Thymus (tissue), 11 donors: ENCODE measurements at regions not wholly inside any gene's neighbourhood (a gene's known extent, or its start where the extent isn't known, plus 50 kb on each side); places are given as distances from the start of the nearest gene placed in this dataset.

Source experiments
- DNase-seq, 9 donors: peaks; one replicate each; pipeline ENCODE4 v3.0.0-alpha.2; 2013; ENCODE audit warnings: low spot score in 9 of 9, low read depth in 6 of 9, missing footprints in 1 of 9
- H3K27ac ChIP-seq, 2 donors: one replicate each; pipeline ENCODE4 v1.5.1; 2013; ENCODE audit warnings: control low read depth in 1 of 2, low read depth in 1 of 2, low read length in 1 of 2, mild to moderate bottlenecking in 1 of 2, moderate library complexity in 1 of 2
- H3K27me3 ChIP-seq, 2 donors: one replicate each; pipeline ENCODE4 v1.5.1; 2013; ENCODE audit warnings: low read length in 1 of 2; ENCODE audit not compliant: control insufficient read depth in 2 of 2, insufficient read depth in 1 of 2
- H3K36me3 ChIP-seq, 2 donors: one replicate each; pipeline ENCODE4 v1.5.1; 2013; ENCODE audit warnings: low read length in 1 of 2, mild to moderate bottlenecking in 1 of 2, moderate library complexity in 1 of 2; ENCODE audit not compliant: control insufficient read depth in 2 of 2, insufficient read depth in 2 of 2
- H3K4me1 ChIP-seq, 2 donors: one replicate each; pipeline ENCODE4 v1.5.1; 2013; ENCODE audit warnings: low read length in 2 of 2; ENCODE audit not compliant: control insufficient read depth in 2 of 2, insufficient read depth in 2 of 2
- H3K4me3 ChIP-seq, 2 donors: one replicate each; pipeline ENCODE4 v1.5.1; 2013; ENCODE audit warnings: low read length in 2 of 2, control low read depth in 1 of 2, mild to moderate bottlenecking in 1 of 2
- H3K9me3 ChIP-seq, 2 donors: one replicate each; pipeline ENCODE4 v1.5.1; 2013; ENCODE audit warnings: low read length in 1 of 2, mild to moderate bottlenecking in 1 of 2; ENCODE audit not compliant: control insufficient read depth in 2 of 2, insufficient read depth in 1 of 2
- WGBS: extraction: QIAGEN DNeasy Blood & Tissue Kit; methylation state at CpG from one replicate; pipeline ENCODE4 v1.1.7; 2013; 5-methylcytosine and 5-hydroxymethylcytosine counted together
- donor health status: healthy.

- H3K4me3 ChIP-seq, result no peak overlapping the region
- no peaks in the 10 kb centered on the region for H3K27me3 ChIP-seq
- H3K4me1 ChIP-seq, result no peaks in the 10 kb centered on the region
- no peak for DNase-seq
- H3K36me3 ChIP-seq, result no peaks in the 10 kb centered on the region
- H3K27ac ChIP-seq, result no peak overlapping the region
- H3K9me3 ChIP-seq, result no peaks in the 10 kb centered on the region
Observed at GRCh38 chr9:28808042-28808441, 1234.8 kb upstream of the C9orf72 start.

- H3K4me3 ChIP-seq, result no peak overlapping the region
- no peaks in the 10 kb centered on the region for H3K27me3 ChIP-seq
- DNase-seq, result no peak
Observed at GRCh38 chr9:28810388-28811075, 1237.3 kb upstream of the C9orf72 start.

GRCh38 chr9:28820741-28821140, 1247.5 kb upstream of the C9orf72 start:
- DNase-seq, result no peak
- WGBS, result 36% methylated on average over 2 of the region's 2 CpGs
- Histone ChIP-seq H3K9me3 (no peaks in the 10 kb centered on the region), H3K4me1 (no peaks in the 10 kb centered on the region), H3K27me3 (no peaks in the 10 kb centered on the region), H3K4me3 (no peak overlapping the region), H3K36me3 (no peaks in the 10 kb centered on the region), H3K27ac (no peak overlapping the region)

More at GRCh38 chr9:28810388-28811075, 1237.3 kb upstream of the C9orf72 start:
- 70% methylated on average over 1 of the region's 1 CpG for WGBS
- no peaks in the 10 kb centered on the region for H3K4me1 ChIP-seq
- H3K9me3 ChIP-seq, result no peaks in the 10 kb centered on the region
- H3K27ac ChIP-seq, result no peak overlapping the region
- H3K36me3 ChIP-seq, result no peaks in the 10 kb centered on the region

- no peaks in the 10 kb centered on the region for H3K27me3 ChIP-seq
- H3K27ac ChIP-seq, result no peak overlapping the region
- no peak for DNase-seq
- H3K4me3 ChIP-seq, result no peak overlapping the region
- H3K9me3 ChIP-seq, result no peaks in the 10 kb centered on the region
- no peaks in the 10 kb centered on the region for H3K4me1 ChIP-seq
- H3K36me3 ChIP-seq, result no peaks in the 10 kb centered on the region
- 73% methylated on average over 2 of the region's 2 CpGs for WGBS
Observed at GRCh38 chr9:28821240-28821639, 1248.0 kb upstream of the C9orf72 start.

- Histone ChIP-seq H3K4me1 (no peaks in the 10 kb centered on the region), H3K9me3 (no peaks in the 10 kb centered on the region), H3K4me3 (no peak overlapping the region), H3K27me3 (no peaks in the 10 kb centered on the region), H3K27ac (no peak overlapping the region), H3K36me3 (no peaks in the 10 kb centered on the region)
- WGBS, result 85% methylated on average over 1 of the region's 1 CpG
- DNase-seq, result no peak
Observed at GRCh38 chr9:28824432-28824963, 1251.2 kb upstream of the C9orf72 start.

GRCh38 chr9:28832168-28832770, 1259.0 kb upstream of the C9orf72 start:
- WGBS, result 82% methylated on average over 3 of the region's 3 CpGs
- DNase-seq, result no peak
- no peaks in the 10 kb centered on the region for H3K36me3 ChIP-seq
- no peak overlapping the region for H3K4me3 ChIP-seq
- H3K27ac ChIP-seq, result no peak overlapping the region
- no peaks in the 10 kb centered on the region for H3K27me3 ChIP-seq
- no peaks in the 10 kb centered on the region for H3K4me1 ChIP-seq
- no peaks in the 10 kb centered on the region for H3K9me3 ChIP-seq

- H3K27ac ChIP-seq, result no peak overlapping the region
- H3K9me3 ChIP-seq, result peaks cover 0 to 7% of the 10 kb centered on the region in 2 donors
- no peaks in the 10 kb centered on the region for H3K27me3 ChIP-seq
- WGBS, result 82% methylated on average over 1 of the region's 1 CpG
- no peak for DNase-seq
- no peaks in the 10 kb centered on the region for H3K36me3 ChIP-seq
- H3K4me1 ChIP-seq, result no peaks in the 10 kb centered on the region
- no peak overlapping the region for H3K4me3 ChIP-seq
Observed at GRCh38 chr9:28834156-28834555, 1260.9 kb upstream of the C9orf72 start.

GRCh38 chr9:28839778-28840430, 1266.6 kb upstream of the C9orf72 start:
- WGBS, result 91% methylated on average over 9 of the region's 9 CpGs
- Histone ChIP-seq H3K4me3 (no peak overlapping the region), H3K4me1 (no peaks in the 10 kb centered on the region), H3K27ac (no peak overlapping the region), H3K27me3 (no peaks in the 10 kb centered on the region), H3K9me3 (peaks cover 0 to 8% of the 10 kb centered on the region in 2 donors), H3K36me3 (no peaks in the 10 kb centered on the region)
- DNase-seq, result no peak

- H3K4me3 ChIP-seq, result no peak overlapping the region
- H3K4me1 ChIP-seq, result no peaks in the 10 kb centered on the region
- DNase-seq, result no peak
- H3K27me3 ChIP-seq, result no peaks in the 10 kb centered on the region
- H3K27ac ChIP-seq, result no peak overlapping the region
- H3K36me3 ChIP-seq, result no peaks in the 10 kb centered on the region
- H3K9me3 ChIP-seq, result peaks cover 0 to 8% of the 10 kb centered on the region in 2 donors
- 83% methylated on average over 2 of the region's 2 CpGs for WGBS
Observed at GRCh38 chr9:28841775-28842174, 1268.5 kb upstream of the C9orf72 start.
